ENCODE measurements at regions not wholly inside any gene's neighbourhood (a gene's known extent, or its start where the extent isn't known, plus 50 kb on each side); places are given as distances from the start of the nearest gene placed in this dataset.

- no peak overlapping the region for H3K27ac ChIP-seq
- intact Hi-C loops (cut with DNase I; ENCODE audit: low total_unique reads) = no loop called here
- no peaks in the 10 kb centered on the region for H3K36me3 ChIP-seq
- no peaks in the 10 kb centered on the region for H3K4me1 ChIP-seq
- no peak overlapping the region for H3K4me3 ChIP-seq
- no peak for DNase-seq (ENCODE audit: low spot score in 2 of 2)
- no peaks in the 10 kb centered on the region for H3K27me3 ChIP-seq
- no peaks in the 10 kb centered on the region for H3K9me3 ChIP-seq
- TF ChIP-seq CTCF (IDR thresholded peaks at IDR 0.05) = no peak
- TF ChIP-seq POLR2AphosphoS5 (IDR thresholded peaks at IDR 0.05) = no peak
- TF ChIP-seq POLR2A (IDR thresholded peaks at IDR 0.05) = no peak
These were observed 78.0 kb upstream of the DYNC1I1 start for GRCh38 chr7:95694334-95694733.

GRCh38 chr7:95693551-95694333, 78.6 kb upstream of the DYNC1I1 start:
- DNase-seq (ENCODE audit: low spot score in 2 of 2) = no peak
- H3K27me3 ChIP-seq = no peaks in the 10 kb centered on the region
- H3K27ac ChIP-seq = no peak overlapping the region
- no peaks in the 10 kb centered on the region for H3K4me1 ChIP-seq
- intact Hi-C loops (cut with DNase I; ENCODE audit: low total_unique reads) = no loop called here
- no peaks in the 10 kb centered on the region for H3K36me3 ChIP-seq
- TF ChIP-seq POLR2AphosphoS5 (IDR thresholded peaks at IDR 0.05) (no peak), CTCF (IDR thresholded peaks at IDR 0.05) (no peak), POLR2A (IDR thresholded peaks at IDR 0.05) (no peak)
- no peaks in the 10 kb centered on the region for H3K9me3 ChIP-seq
- H3K4me3 ChIP-seq = no peak overlapping the region

GRCh38 chr7:95691464-95691863, 80.9 kb upstream of the DYNC1I1 start:
- intact Hi-C loops (cut with DNase I; ENCODE audit: low total_unique reads) = no loop called here
- no peak overlapping the region for H3K27ac ChIP-seq
- no peak for DNase-seq (ENCODE audit: low spot score in 2 of 2)
- H3K9me3 ChIP-seq = no peaks in the 10 kb centered on the region
- H3K4me3 ChIP-seq = no peak overlapping the region
- TF ChIP-seq CTCF (IDR thresholded peaks at IDR 0.05) = no peak
- no peak for TF ChIP-seq POLR2A (IDR thresholded peaks at IDR 0.05)
- TF ChIP-seq POLR2AphosphoS5 (IDR thresholded peaks at IDR 0.05) = no peak
- no peaks in the 10 kb centered on the region for H3K4me1 ChIP-seq
- no peaks in the 10 kb centered on the region for H3K27me3 ChIP-seq
- no peaks in the 10 kb centered on the region for H3K36me3 ChIP-seq

- intact Hi-C loops (cut with DNase I; ENCODE audit: low total_unique reads) = no loop called here
- H3K4me3 ChIP-seq = peak overlapping the region in 1 of 3 donors; percentile 30
- H3K36me3 ChIP-seq = no peaks in the 10 kb centered on the region
- no peaks in the 10 kb centered on the region for H3K4me1 ChIP-seq
- H3K9me3 ChIP-seq = no peaks in the 10 kb centered on the region
- H3K27me3 ChIP-seq = no peaks in the 10 kb centered on the region
- DNase-seq (ENCODE audit: low spot score in 2 of 2) = no peak
- no peak overlapping the region for H3K27ac ChIP-seq
- TF ChIP-seq CTCF (IDR thresholded peaks at IDR 0.05) (peak; percentile 27 to 84 (median 72)), POLR2A (IDR thresholded peaks at IDR 0.05) (no peak)
These were observed 81.9 kb upstream of the DYNC1I1 start for GRCh38 chr7:95690367-95690947.

GRCh38 chr7:95688931-95689495, 83.3 kb upstream of the DYNC1I1 start:
- H3K27ac ChIP-seq = no peak overlapping the region
- DNase-seq (ENCODE audit: low spot score in 2 of 2) = no peak
- H3K4me3 ChIP-seq = no peak overlapping the region

More at GRCh38 chr7:95688931-95689495, 83.3 kb upstream of the DYNC1I1 start:
- TF ChIP-seq POLR2A (IDR thresholded peaks at IDR 0.05) = no peak
- TF ChIP-seq POLR2AphosphoS5 (IDR thresholded peaks at IDR 0.05) = no peak
- no peak for TF ChIP-seq CTCF (IDR thresholded peaks at IDR 0.05)
- H3K4me1 ChIP-seq = no peaks in the 10 kb centered on the region
- H3K9me3 ChIP-seq = no peaks in the 10 kb centered on the region
- H3K36me3 ChIP-seq = no peaks in the 10 kb centered on the region
- no peaks in the 10 kb centered on the region for H3K27me3 ChIP-seq
- intact Hi-C loops (cut with DNase I; ENCODE audit: low total_unique reads) = loop anchor here (5.0 kb wide), 1 partner anchor 162 kb away; no protein-coding TSS in a partner anchor

Measured in breast epithelium (tissue), 4 donors.